ENCODE measurements at regions not wholly inside any gene's neighbourhood (a gene's known extent, or its start where the extent isn't known, plus 50 kb on each side); places are given as distances from the start of the nearest gene placed in this dataset.

GRCh38 chr9:115914291-115914690 lies 239.3 kb upstream of the PAPPA start:
- TF ChIP-seq GABPA (IDR thresholded peaks at IDR 0.05; ENCODE audit: low read depth) (no peak), ELF1 (IDR thresholded peaks at IDR 0.05) (no peak), CTCF (IDR thresholded peaks at IDR 0.05) (no peak)

Measured in SK-N-SH (cell line).